ENCODE measurements at regions not wholly inside any gene's neighbourhood (a gene's known extent, or its start where the extent isn't known, plus 50 kb on each side); places are given as distances from the start of the nearest gene placed in this dataset.

GRCh38 chr5:124132843-124133242 lies 613.6 kb downstream of the ZNF608 start:
- Histone ChIP-seq H3K4me3 (no peak overlapping the region), H3K4me1 (no peaks in the 10 kb centered on the region), H3K27me3 (no peaks in the 10 kb centered on the region), H3K27ac (no peak overlapping the region), H3K36me3 (no peaks in the 10 kb centered on the region), H3K9me3 (no peaks in the 10 kb centered on the region)
- TF ChIP-seq POLR2A (IDR thresholded peaks at IDR 0.05): no peak
- no peak for TF ChIP-seq CTCF (IDR thresholded peaks at IDR 0.05)
- DNase-seq: no peak

GRCh38 chr5:124131466-124131865 lies 615.0 kb downstream of the ZNF608 start:
- Histone ChIP-seq H3K27ac (no peak overlapping the region), H3K4me1 (no peaks in the 10 kb centered on the region), H3K9me3 (no peaks in the 10 kb centered on the region), H3K4me3 (no peak overlapping the region), H3K27me3 (no peaks in the 10 kb centered on the region), H3K36me3 (no peaks in the 10 kb centered on the region)
- DNase-seq: no peak
- no peak for TF ChIP-seq CTCF (IDR thresholded peaks at IDR 0.05)
- TF ChIP-seq POLR2A (IDR thresholded peaks at IDR 0.05): no peak

- DNase-seq: no peak
- Histone ChIP-seq H3K4me1 (no peaks in the 10 kb centered on the region), H3K27ac (no peak overlapping the region), H3K4me3 (no peak overlapping the region), H3K27me3 (no peaks in the 10 kb centered on the region), H3K9me3 (no peaks in the 10 kb centered on the region), H3K36me3 (no peaks in the 10 kb centered on the region)
- TF ChIP-seq POLR2A (IDR thresholded peaks at IDR 0.05) (no peak), CTCF (IDR thresholded peaks at IDR 0.05) (no peak)
These were observed 615.6 kb downstream of the ZNF608 start for GRCh38 chr5:124130816-124131215.

GRCh38 chr5:124128867-124129266 lies 616.9 kb downstream of the CSNK1G3 start:
- H3K9me3 ChIP-seq: no peaks in the 10 kb centered on the region
- H3K27ac ChIP-seq: no peak overlapping the region
- no peak for DNase-seq
- H3K4me3 ChIP-seq: no peak overlapping the region
- H3K4me1 ChIP-seq: no peaks in the 10 kb centered on the region
- no peaks in the 10 kb centered on the region for H3K36me3 ChIP-seq
- no peaks in the 10 kb centered on the region for H3K27me3 ChIP-seq
- no peak for TF ChIP-seq CTCF (IDR thresholded peaks at IDR 0.05)
- TF ChIP-seq POLR2A (IDR thresholded peaks at IDR 0.05): no peak

GRCh38 chr5:124126504-124127217 lies 614.7 kb downstream of the CSNK1G3 start:
- TF ChIP-seq CTCF (IDR thresholded peaks at IDR 0.05) (no peak), POLR2A (IDR thresholded peaks at IDR 0.05) (no peak)
- H3K27ac ChIP-seq: no peak overlapping the region
- no peaks in the 10 kb centered on the region for H3K4me1 ChIP-seq
- no peaks in the 10 kb centered on the region for H3K9me3 ChIP-seq
- H3K36me3 ChIP-seq: no peaks in the 10 kb centered on the region
- no peak overlapping the region for H3K4me3 ChIP-seq
- DNase-seq: no peak
- H3K27me3 ChIP-seq: no peaks in the 10 kb centered on the region
